KMS-11 (cell line): ENCODE measurements at regions not wholly inside any gene's neighbourhood (a gene's known extent, or its start where the extent isn't known, plus 50 kb on each side); places are given as distances from the start of the nearest gene placed in this dataset.
A peak's percentile ranks its signal among the peaks of the same experiment; 100 is the strongest.

Experiments used
- H2AFZ ChIP-seq: fragments of 200-600 bp; sonication (generic); 2 replicates; pipeline ENCODE4 v1.6.1; 2016; ENCODE audit warnings: antibody characterized with exemption, mixed run types, low read depth
- H3K27ac ChIP-seq: fragments of 200-600 bp; sonication (generic); 2 replicates; pipeline ENCODE4 v1.6.1; 2016; ENCODE audit warnings: mild to moderate bottlenecking, mixed run types
- H3K27me3 ChIP-seq: fragments of 200-600 bp; sonication (generic); 2 replicates; pipeline ENCODE4 v1.6.1; 2017; ENCODE audit warnings: mild to moderate bottlenecking, low read depth, mixed run types, moderate library complexity; ENCODE audit not compliant: insufficient read depth
- H3K36me3 ChIP-seq: fragments of 200-600 bp; sonication (generic); 2 replicates; pipeline ENCODE4 v1.6.1; 2017; ENCODE audit warnings: mild to moderate bottlenecking, mixed run types; ENCODE audit not compliant: insufficient read depth
- H3K4me1 ChIP-seq: fragments of 200-600 bp; sonication (generic); 2 replicates; pipeline ENCODE4 v1.6.1; 2016; ENCODE audit warnings: mild to moderate bottlenecking, low read depth, mixed run types; ENCODE audit not compliant: poor library complexity, severe bottlenecking
- H3K4me2 ChIP-seq: fragments of 200-600 bp; sonication (generic); 2 replicates; pipeline ENCODE4 v1.7.0; 2016; ENCODE audit warnings: mild to moderate bottlenecking, mixed run types
- H3K4me3 ChIP-seq: fragments of 200-600 bp; sonication (generic); IDR thresholded peaks from 2 replicates; pipeline ENCODE4 v1.6.1; 2017; ENCODE audit warnings: low read depth, low read length, mixed read lengths; ENCODE audit not compliant: insufficient read depth
- H3K79me2 ChIP-seq: fragments of 200-600 bp; sonication (generic); 2 replicates; pipeline ENCODE4 v1.6.1; 2016; ENCODE audit warnings: low read depth, mixed run types; ENCODE audit not compliant: insufficient read depth
- H3K9ac ChIP-seq: fragments of 200-600 bp; sonication (generic); 2 replicates; pipeline ENCODE4 v1.6.1; 2016; ENCODE audit warnings: mild to moderate bottlenecking, mixed run types
- H4K20me1 ChIP-seq: fragments of 200-600 bp; sonication (generic); 2 replicates; pipeline ENCODE4 v1.6.1; 2016; ENCODE audit warnings: mild to moderate bottlenecking, mixed run types; ENCODE audit not compliant: insufficient read depth
- TF ChIP-seq, protein P1 (sequence below): fragments of 200-600 bp; sonication (generic); conservative IDR thresholded peaks from 2 replicates; pipeline ENCODE4 v1.6.1; 2017; ENCODE audit warnings: low read depth, mild to moderate bottlenecking, antibody characterized with exemption, low read length, moderate library complexity, mixed read lengths

DNA sequence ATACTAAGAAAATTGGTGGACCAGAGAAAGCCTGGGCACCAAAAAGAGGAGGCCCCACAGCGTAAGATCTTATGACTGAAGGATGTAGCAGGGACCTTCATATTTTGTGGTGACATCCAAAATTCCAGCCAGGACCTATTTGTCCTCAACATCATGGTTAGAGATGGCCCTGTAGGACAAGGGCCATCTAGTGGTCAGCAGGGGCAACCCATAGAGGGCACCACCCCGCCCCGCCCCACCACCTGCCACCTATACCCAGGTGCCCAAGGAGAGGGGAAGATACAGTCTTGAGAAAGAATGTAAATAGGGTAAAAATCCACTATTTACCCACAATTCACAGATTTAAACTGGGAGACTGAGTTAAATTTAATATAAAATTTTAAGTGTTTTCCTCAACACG is 59.6 kb upstream of the TMEM163 start:
- Histone ChIP-seq H3K79me2 (no peaks in the 10 kb centered on the region), H3K27ac (no peak overlapping the region), H3K4me1 (no peaks in the 10 kb centered on the region), H3K4me2 (no peak overlapping the region), H4K20me1 (no peaks in the 10 kb centered on the region), H2AFZ (no peak overlapping the region), H3K9ac (no peak overlapping the region), H3K36me3 (no peaks in the 10 kb centered on the region), H3K4me3 (no peak overlapping the region), H3K27me3 (no peaks in the 10 kb centered on the region)
- TF ChIP-seq, protein P1, sequence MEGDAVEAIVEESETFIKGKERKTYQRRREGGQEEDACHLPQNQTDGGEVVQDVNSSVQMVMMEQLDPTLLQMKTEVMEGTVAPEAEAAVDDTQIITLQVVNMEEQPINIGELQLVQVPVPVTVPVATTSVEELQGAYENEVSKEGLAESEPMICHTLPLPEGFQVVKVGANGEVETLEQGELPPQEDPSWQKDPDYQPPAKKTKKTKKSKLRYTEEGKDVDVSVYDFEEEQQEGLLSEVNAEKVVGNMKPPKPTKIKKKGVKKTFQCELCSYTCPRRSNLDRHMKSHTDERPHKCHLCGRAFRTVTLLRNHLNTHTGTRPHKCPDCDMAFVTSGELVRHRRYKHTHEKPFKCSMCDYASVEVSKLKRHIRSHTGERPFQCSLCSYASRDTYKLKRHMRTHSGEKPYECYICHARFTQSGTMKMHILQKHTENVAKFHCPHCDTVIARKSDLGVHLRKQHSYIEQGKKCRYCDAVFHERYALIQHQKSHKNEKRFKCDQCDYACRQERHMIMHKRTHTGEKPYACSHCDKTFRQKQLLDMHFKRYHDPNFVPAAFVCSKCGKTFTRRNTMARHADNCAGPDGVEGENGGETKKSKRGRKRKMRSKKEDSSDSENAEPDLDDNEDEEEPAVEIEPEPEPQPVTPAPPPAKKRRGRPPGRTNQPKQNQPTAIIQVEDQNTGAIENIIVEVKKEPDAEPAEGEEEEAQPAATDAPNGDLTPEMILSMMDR, result no peak

GRCh38 chr2:134780972-134781371 is 57.4 kb upstream of the ACMSD start:
- Histone ChIP-seq H3K4me2 (no peak overlapping the region), H3K27ac (no peak overlapping the region), H3K79me2 (no peaks in the 10 kb centered on the region), H3K36me3 (no peaks in the 10 kb centered on the region), H3K27me3 (no peaks in the 10 kb centered on the region), H3K4me3 (no peak overlapping the region), H3K9ac (no peak overlapping the region), H4K20me1 (no peaks in the 10 kb centered on the region), H3K4me1 (no peaks in the 10 kb centered on the region), H2AFZ (no peak overlapping the region)
- TF ChIP-seq, protein P1, result no peak

DNA sequence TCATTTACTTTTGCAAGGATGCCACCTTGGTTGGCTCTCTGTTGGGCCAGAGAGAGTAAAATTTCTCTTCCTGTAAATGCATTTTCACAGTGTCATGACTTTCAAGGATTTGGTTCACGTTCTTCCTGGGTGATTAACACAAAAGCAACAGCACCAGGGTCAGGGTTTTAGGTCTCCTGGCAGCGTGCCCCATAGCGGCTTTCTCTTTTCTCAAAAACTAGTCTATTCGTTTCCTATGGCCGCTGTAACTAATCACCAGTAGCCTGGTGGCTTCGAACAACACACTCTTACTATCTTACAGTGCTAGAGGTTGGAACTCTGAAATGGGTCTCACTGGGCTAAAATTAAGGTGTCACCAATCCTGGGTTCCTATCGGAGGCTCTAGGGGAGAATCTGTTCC is 56.3 kb upstream of the ACMSD start:
- Histone ChIP-seq H3K27ac (no peak overlapping the region), H4K20me1 (no peaks in the 10 kb centered on the region), H3K4me1 (no peaks in the 10 kb centered on the region), H3K36me3 (no peaks in the 10 kb centered on the region), H3K27me3 (no peaks in the 10 kb centered on the region), H2AFZ (no peak overlapping the region), H3K4me2 (no peak overlapping the region), H3K79me2 (no peaks in the 10 kb centered on the region), H3K4me3 (no peak overlapping the region), H3K9ac (no peak overlapping the region)
- TF ChIP-seq, protein P1, result no peak

DNA sequence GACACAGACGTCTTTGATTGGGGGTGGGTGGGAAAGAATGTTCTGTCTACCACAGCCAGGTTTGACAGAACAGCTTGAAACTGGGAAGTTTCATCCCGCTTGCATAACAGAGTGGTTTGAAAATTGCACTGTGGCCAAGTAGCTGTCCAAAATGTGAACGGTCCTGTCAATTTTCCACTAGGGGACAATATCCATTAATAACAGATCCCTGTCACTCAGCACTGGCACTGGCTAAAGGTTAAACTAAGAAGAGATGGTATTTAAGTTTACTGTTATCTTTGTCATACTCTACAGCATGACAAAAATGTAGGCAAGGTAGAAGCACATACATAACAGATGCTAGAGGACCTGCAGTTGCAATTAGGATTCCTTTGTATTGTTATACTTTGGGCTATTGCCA is 55.6 kb upstream of the ACMSD start:
- Histone ChIP-seq H3K4me3 (no peak overlapping the region), H3K36me3 (no peaks in the 10 kb centered on the region), H3K4me1 (no peaks in the 10 kb centered on the region), H3K27me3 (no peaks in the 10 kb centered on the region), H2AFZ (no peak overlapping the region), H3K9ac (no peak overlapping the region), H3K79me2 (no peaks in the 10 kb centered on the region), H3K27ac (no peak overlapping the region), H4K20me1 (no peaks in the 10 kb centered on the region), H3K4me2 (no peak overlapping the region)
- TF ChIP-seq, protein P1, result peak; percentile 53
